Islet precursor cell (in vitro differentiated cells): ENCODE measurements at regions not wholly inside any gene's neighbourhood (a gene's known extent, or its start where the extent isn't known, plus 50 kb on each side); places are given as distances from the start of the nearest gene placed in this dataset.
A peak's percentile ranks its signal among the peaks of the same experiment; 100 is the strongest.

Experiments used
- DNase-seq: peaks from one replicate; pipeline ENCODE4 v3.0.0-alpha.2; 2018

DNA sequence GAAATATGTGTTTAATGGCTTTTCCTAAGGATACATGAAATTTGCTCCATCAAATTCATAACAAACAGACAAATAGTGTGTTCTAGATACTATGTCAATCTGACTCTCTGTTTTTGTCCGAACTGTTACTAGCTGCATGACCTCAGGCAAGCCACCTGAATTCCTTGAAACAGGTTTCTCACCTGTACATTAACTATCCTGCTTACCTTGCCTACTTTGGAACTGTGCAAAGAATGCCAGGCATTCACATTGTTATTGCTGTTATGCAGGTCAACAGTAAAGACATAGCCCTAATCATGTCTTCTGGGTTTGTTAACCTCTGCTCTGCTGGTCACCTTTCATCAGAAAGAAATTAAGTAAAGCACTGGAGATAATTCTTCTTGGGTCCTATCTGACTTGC, 1283.9 kb upstream of the CELF2 start:
- peak; percentile 59 for DNase-seq

GRCh38 chr10:9734218-9734617, 1283.5 kb upstream of the CELF2 start:
- DNase-seq = no peak

GRCh38 chr10:9735731-9736130, 1281.9 kb upstream of the CELF2 start:
- no peak for DNase-seq

DNA sequence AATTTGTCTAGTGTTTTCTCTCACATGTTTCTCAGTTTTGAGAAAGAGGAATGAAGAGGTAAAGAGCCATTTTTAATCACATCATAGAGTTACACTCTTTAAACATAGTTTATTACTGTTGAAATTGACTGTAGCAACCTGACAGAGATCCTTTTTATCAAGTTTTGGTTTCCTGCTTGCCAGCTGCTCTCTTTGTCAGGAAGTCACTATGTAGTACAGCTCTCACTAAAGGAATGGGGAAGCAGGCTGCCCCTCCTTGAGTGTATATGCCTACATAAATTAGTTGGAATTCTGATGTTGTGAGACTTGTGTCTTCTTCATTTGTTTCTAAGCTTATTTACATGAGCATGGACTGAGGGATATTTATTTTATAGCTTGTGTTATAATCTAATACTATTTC, 1274.0 kb upstream of the CELF2 start:
- no peak for DNase-seq

DNA sequence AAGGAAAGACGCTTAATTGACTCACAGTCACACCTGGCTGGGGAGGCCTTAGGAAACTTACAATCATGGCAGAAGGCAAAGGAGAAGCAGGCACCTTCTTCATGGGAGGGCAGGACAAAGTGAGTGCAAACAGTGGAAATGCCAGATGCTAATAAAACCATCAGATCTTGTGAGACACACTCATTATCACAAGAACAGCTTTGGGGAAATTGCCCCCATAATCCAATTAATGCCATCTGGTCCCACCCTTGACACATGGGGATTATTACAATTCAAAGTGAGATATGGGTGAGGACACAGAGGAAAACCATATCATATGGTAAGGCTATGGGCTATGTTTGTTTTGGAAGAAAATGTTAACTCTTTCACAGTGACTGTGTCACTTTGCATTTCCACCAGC, 1272.5 kb upstream of the CELF2 start:
- DNase-seq = no peak

- no peak for DNase-seq
These were observed 1260.5 kb upstream of the CELF2 start for GRCh38 chr10:9757176-9757575.

DNA sequence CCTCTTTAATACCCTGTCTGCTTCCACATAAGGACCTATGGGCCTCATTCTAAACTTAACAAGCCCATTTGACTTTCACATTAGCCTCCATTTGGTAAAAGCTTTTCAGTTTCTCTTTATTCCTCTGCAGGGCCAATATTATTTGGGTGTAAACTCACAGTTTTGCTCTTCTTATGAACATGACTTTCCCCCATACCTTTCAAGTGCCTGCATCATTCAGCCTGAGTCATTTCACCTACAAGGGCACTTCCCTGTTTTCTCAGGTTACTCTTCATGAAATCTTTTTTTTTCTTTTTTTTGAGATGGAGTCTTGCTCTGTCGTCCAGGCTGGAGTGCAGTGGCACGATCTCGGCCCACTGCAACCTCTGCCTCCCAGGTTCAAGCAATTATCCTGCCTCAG, 1258.1 kb upstream of the CELF2 start:
- no peak for DNase-seq

DNA sequence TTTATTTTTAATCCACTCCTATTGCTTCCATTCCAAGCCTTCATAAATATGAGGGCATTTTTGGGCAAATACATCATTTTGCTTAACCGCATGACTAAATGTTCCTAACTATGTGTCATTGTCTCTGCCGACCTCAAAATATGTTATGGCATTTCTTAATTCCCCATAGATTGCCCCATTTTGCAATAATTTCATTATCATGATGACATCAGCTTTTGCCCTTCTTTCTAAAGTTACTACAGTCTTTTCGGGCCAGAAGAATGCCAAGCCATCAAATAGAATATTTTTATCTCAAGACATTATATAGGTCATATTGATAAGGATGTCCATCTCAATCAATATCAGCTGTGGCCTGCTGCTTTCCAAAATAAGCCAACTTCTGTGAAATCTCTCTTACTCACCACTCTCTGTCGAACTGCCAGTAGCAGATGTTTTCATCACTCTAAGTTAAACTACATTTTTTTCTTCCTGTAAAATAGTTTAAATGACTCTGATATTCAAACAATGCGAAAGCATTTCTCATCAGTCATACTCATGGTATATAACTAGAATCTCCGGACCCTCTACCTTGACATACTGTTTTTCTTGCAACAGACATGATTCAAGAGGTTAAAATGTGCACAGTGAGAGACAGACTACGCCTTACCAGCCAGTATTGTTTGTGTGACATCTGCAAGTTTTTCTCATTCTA, 1254.6 kb upstream of the CELF2 start:
- DNase-seq = no peak

- DNase-seq = no peak
These were observed 1250.9 kb upstream of the CELF2 start for GRCh38 chr10:9766762-9767161.

- DNase-seq = no peak
These were observed 1236.0 kb upstream of the CELF2 start for GRCh38 chr10:9781666-9782065.

DNA sequence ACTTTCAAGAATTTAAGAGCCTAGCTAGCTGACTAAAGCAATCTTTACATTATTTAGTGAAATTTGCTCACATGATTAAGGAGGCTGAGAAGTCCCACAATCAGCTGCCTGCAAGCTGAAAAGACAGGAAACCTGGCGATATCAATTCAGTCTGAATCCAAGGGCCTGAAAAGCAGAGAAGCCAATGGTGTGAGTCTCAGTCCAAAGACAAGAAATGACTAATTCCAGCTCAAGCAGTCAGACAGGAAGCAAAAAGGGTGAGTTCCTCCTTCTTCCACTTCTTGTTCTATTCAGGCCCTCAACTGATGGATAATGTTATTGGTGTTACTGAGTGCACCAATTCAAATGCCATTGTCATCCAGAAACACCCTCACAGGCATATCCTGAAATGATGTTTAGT, 1231.6 kb upstream of the CELF2 start:
- DNase-seq = no peak

GRCh38 chr10:9786576-9786975, 1231.1 kb upstream of the CELF2 start:
- no peak for DNase-seq

DNA sequence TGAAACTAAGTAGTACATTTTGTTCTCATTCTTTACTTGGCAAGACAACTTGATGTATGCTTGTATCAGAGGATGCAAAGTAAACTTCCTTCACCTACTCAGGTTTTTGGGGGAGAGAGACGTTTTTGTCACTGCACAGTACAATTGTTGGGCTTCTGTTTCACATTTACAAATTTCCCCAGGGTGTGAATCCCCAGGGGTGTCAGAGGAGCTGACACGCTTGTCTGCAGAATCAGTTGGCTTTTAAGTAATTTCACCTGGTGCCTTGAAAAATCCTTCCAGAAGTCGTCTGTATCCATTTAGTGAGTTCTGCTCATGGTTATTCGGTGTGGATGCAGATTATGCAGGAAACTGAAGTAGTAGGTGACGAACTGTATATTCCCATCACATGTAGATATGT, 1227.7 kb upstream of the CELF2 start:
- DNase-seq = no peak

- DNase-seq = no peak
These were observed 1225.5 kb upstream of the CELF2 start for GRCh38 chr10:9792181-9792580.

- DNase-seq = no peak
These were observed 1221.1 kb upstream of the CELF2 start for GRCh38 chr10:9796564-9796963.

GRCh38 chr10:9800011-9800410, 1217.7 kb upstream of the CELF2 start:
- no peak for DNase-seq

- no peak for DNase-seq
These were observed 1217.1 kb upstream of the CELF2 start for GRCh38 chr10:9800571-9800970.

DNA sequence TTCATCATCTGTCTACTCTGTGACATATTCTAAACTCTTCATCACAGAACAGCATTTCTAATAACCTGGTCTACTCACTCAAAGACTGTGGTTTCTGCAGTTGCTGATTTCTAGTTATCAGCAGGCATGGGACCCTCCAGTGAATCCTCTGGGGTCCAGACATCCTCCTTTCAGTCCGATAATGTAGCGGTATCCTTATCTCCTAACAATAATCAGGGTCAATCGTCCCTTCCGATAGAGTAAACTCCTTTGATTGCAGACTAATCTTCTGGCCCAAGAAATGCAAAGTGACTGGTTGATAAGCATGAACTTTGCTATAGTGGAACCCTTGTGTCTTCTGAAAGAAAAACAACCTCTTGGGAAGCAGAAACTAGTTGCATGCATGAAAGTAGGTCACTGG, 1209.8 kb upstream of the CELF2 start:
- DNase-seq = no peak

DNA sequence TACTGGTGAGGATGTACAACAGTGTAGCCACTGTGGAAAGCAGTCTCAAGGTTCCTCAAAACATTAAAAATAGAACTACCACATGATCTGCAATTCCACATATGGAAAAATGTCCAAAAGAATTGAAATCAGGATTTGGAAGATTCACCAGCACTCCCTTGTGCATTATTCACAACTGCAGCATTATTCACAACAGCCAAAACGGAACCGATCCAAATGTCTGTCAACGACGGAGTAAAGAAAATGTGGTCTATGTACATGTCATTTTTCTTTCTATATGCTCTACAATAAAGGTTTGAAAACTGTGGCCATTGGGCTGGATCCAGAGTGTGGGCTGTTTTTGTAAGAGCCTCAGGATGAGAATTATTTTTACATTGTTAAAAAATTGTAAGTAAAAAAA, 1206.1 kb upstream of the CELF2 start:
- no peak for DNase-seq

- no peak for DNase-seq
These were observed 1203.3 kb upstream of the CELF2 start for GRCh38 chr10:9814285-9814864.

DNA sequence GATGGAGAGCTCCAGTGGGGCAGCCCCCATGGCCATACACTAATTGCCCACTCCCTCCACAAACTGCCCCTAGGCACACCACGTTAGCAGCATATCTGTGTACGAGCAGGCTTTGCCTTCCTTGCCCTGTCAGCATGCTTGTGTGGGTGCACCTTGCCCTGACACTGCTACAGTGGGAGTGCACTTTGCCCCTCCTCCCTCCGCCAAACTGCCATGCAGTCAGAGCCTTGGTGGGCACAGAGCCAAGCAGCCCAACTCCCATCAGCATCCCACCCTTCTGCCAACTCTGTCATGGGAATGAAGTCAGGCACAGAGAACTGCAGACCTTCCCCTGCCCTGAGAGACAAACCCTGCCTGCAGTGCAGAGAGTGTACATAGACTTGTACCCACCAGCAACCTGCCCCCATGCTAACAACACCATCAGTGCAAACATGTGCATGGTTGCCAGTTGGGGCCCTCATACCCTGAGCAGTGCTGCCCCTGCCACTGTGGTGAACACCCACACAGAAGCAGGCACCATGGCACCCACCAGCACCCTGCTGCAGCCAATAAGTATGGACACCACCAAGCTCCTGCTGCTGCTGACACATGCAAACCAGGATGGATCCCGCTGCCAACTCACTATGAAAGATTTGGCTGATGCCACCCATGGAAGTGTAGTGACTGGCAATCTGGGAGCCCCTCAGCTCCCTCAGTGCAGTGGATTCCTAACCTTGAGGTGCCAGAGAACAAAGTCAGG, 1197.7 kb upstream of the CELF2 start:
- no peak for DNase-seq

- DNase-seq = no peak
These were observed 1194.3 kb upstream of the CELF2 start for GRCh38 chr10:9823268-9823930.

GRCh38 chr10:9824631-9825071, 1193.0 kb upstream of the CELF2 start:
- no peak for DNase-seq

DNA sequence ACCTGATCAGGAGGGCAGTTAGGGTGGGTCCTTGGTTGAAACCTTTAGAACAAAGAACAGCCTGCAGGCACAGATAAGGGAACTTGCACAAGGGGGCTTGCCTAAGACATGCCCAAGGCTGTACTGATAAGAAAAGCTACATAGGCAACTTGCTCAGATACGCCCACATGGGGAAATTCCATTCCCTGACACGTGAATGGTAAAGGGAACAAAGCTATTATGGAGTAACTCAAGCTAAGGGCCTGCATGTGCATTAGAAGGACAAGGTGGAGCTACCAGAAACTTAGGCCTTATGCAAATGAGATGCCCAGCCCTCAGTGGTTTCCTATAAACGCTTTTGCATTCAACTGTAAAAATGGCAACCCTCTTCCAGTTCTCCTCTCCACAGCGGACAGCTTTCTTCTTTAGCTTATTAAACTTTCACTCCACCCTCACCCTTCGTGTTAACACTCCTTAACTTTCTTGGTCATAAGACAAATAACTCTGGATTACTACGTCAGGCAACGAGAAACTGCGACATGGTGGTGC, 1192.1 kb upstream of the CELF2 start:
- DNase-seq = peak; percentile 78
